HL-60 (cell line): ENCODE measurements at regions not wholly inside any gene's neighbourhood (a gene's known extent, or its start where the extent isn't known, plus 50 kb on each side); places are given as distances from the start of the nearest gene placed in this dataset.

Experiments used
- CTCF ChIP-seq: IDR thresholded peaks from one replicate; pipeline ENCODE4 v1.5.1; 2011; ENCODE audit warnings: low read length, control low read depth, inconsistent platforms; ENCODE audit not compliant: insufficient read depth
- REST ChIP-seq: IDR thresholded peaks from 2 replicates; pipeline ENCODE4 v1.6.1; 2012; ENCODE audit warnings: low read depth; ENCODE audit not compliant: insufficient replicate concordance

GRCh38 chr1:87231703-87232367, 96.8 kb upstream of the LMO4 start:
- TF ChIP-seq CTCF: no peak
- no peak for TF ChIP-seq REST
